Breast epithelium (tissue), 3 donors: ENCODE measurements at regions not wholly inside any gene's neighbourhood (a gene's known extent, or its start where the extent isn't known, plus 50 kb on each side); places are given as distances from the start of the nearest gene placed in this dataset.

Experiments
- CTCF ChIP-seq, 3 donors: fragments of 450-650 bp; IDR thresholded peaks; one replicate each; pipeline ENCODE4 v1.5.1; 2016 to 2017; ENCODE audit warnings: antibody characterized with exemption in 3 of 3, mild to moderate bottlenecking in 3 of 3, moderate library complexity in 3 of 3
- POLR2A ChIP-seq: fragments of 450-650 bp; IDR thresholded peaks from one replicate; pipeline ENCODE4 v1.6.1; 2016; ENCODE audit warnings: antibody characterized with exemption, mild to moderate bottlenecking, moderate library complexity

DNA sequence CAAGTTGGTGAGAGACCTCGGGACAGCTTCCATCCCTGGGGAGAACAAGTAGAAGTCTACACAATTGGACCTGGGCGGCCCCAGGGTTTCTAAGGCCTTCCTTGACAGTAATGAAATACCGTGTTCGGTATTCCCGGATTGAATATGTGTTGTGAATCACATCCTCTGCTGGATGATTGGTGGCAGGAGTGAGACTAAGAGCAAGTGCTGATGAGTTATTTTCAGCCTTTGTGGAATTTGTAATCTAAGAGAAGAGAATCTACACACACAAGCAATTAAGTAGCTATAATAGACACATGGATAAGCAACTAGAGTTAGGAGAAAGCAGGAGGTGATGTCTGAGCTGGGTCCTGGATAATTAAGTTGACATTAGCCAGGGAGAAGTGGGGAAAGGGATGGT, 64.8 kb upstream of the VWC2 start:
- TF ChIP-seq CTCF (IDR thresholded peaks at IDR 0.05) = no peak
- no peak for TF ChIP-seq POLR2A
